Glutamatergic neuron (in vitro differentiated cells): ENCODE measurements at regions not wholly inside any gene's neighbourhood (a gene's known extent, or its start where the extent isn't known, plus 50 kb on each side); places are given as distances from the start of the nearest gene placed in this dataset.

Experiments
- DNase-seq: peaks from one replicate; pipeline ENCODE4 v3.0.0; 2022
- H3K27ac Mint-ChIP-seq: one replicate; pipeline ENCODE4 v1.8.0; 2020; ENCODE audit warnings: mild to moderate bottlenecking, mixed read lengths, inconsistent platforms; ENCODE audit not compliant: unreplicated experiment
- H3K27me3 Mint-ChIP-seq: one replicate; pipeline ENCODE4 v1.8.0; 2020; ENCODE audit warnings: mild to moderate bottlenecking, moderate library complexity, mixed read lengths, inconsistent platforms; ENCODE audit not compliant: unreplicated experiment
- H3K36me3 Mint-ChIP-seq: one replicate; pipeline ENCODE4 v1.8.0; 2020; ENCODE audit warnings: mild to moderate bottlenecking, mixed read lengths, inconsistent platforms; ENCODE audit not compliant: unreplicated experiment
- H3K4me1 Mint-ChIP-seq: one replicate; pipeline ENCODE4 v1.8.0; 2020; ENCODE audit warnings: mild to moderate bottlenecking, low read depth, mixed read lengths, inconsistent platforms; ENCODE audit not compliant: unreplicated experiment
- H3K4me3 Mint-ChIP-seq: one replicate; pipeline ENCODE4 v1.8.0; 2020; ENCODE audit warnings: mild to moderate bottlenecking, mixed read lengths, inconsistent platforms; ENCODE audit not compliant: unreplicated experiment
- H3K9me3 Mint-ChIP-seq: one replicate; pipeline ENCODE4 v1.8.0; 2020; ENCODE audit warnings: mild to moderate bottlenecking, moderate library complexity, mixed read lengths, inconsistent platforms; ENCODE audit not compliant: unreplicated experiment
- CTCF ChIP-seq: fragments of 200-600 bp; sonication (generic); IDR thresholded peaks from one replicate; pipeline ENCODE4 v1.5.0; 2021; ENCODE audit not compliant: partially characterized antibody, unreplicated experiment

GRCh38 chr2:55102056-55102812, 52.0 kb upstream of the RTN4 start:
- Mint-ChIP-seq H3K36me3 (no peaks in the 10 kb centered on the region), H3K4me3 (no peak overlapping the region), H3K4me1 (peaks cover under 1% of the 10 kb centered on the region), H3K9me3 (no peaks in the 10 kb centered on the region), H3K27ac (no peak overlapping the region), H3K27me3 (no peaks in the 10 kb centered on the region)
- DNase-seq = no peak
- TF ChIP-seq CTCF = no peak

DNA sequence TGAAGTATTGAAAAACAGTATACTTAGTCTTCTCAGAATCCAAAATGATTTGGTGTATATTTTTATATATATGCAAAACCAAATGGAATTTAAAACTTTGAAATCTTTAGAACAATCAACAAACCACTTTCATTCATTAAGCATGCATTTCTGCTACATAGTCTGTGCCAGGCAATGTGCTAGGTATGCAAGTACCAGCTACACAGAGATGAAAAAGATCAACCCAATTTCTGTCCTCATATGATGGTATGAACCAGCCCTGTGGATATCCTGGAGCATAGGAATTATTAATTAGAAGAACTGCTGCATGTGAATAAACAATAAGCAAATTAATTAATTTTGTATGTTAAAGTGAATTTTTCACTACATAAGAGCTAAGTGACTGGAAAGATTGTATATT, 51.2 kb upstream of the RTN4 start:
- Mint-ChIP-seq H3K4me3 (no peak overlapping the region), H3K27me3 (no peaks in the 10 kb centered on the region), H3K36me3 (no peaks in the 10 kb centered on the region), H3K27ac (no peak overlapping the region), H3K9me3 (no peaks in the 10 kb centered on the region), H3K4me1 (no peaks in the 10 kb centered on the region)
- no peak for DNase-seq
- TF ChIP-seq CTCF = no peak

DNA sequence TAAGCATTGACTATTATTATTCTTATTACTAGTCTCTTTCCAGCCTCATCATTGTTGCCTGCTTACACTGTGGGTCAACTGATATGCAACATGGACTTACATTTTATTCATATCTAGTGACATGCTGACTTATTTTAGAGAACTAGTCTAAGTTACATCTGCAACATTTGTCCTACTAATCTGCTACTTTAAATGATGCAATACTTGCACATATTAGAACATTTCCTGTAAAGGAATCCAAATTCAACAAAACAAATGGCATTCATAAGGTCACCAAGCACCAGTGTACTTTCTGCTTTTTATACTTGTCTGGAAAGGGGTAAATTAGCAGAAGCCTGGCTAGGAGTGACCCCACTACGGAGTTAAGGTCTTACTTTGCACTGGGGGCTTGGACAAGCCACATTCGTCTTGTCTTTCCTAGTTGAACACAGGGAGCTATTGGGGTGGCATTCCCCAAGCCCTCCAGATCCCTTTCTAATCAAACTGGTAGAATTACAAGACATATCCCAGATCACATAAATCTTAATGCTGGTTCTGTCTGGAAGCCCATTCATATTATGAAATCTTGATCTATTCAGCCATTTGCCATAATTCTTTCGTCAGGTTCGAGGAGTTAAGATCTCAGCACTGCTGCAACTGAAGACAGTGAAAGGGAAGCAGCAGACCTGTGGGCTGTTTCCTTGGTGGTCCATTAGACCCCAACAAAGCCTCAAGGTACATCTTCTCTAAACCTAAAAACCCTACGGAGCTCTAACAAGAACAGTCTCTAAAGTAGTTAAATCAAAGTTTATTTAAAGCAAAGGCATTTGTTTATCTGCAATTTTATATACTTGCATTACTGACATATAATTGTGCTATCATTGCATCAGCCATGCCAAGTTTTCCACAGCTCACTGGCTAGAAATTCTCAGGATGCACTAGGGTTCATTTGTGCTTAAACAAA, 49.9 kb upstream of the RTN4 start:
- H3K36me3 Mint-ChIP-seq = no peaks in the 10 kb centered on the region
- no peak for DNase-seq
- no peaks in the 10 kb centered on the region for H3K4me1 Mint-ChIP-seq
- H3K27me3 Mint-ChIP-seq = no peaks in the 10 kb centered on the region
- no peaks in the 10 kb centered on the region for H3K9me3 Mint-ChIP-seq
- H3K4me3 Mint-ChIP-seq = no peak overlapping the region
- H3K27ac Mint-ChIP-seq = no peak overlapping the region
- no peak for TF ChIP-seq CTCF
